ENCODE measurements at regions not wholly inside any gene's neighbourhood (a gene's known extent, or its start where the extent isn't known, plus 50 kb on each side); places are given as distances from the start of the nearest gene placed in this dataset.

- peak in 1 of 2 donors; percentile 37 for DNase-seq (ENCODE audit: low read depth in 2 of 2)
- TF ChIP-seq CTCF (IDR thresholded peaks at IDR 0.05; ENCODE audit: low read depth, low read length): no peak
- no peak overlapping the region for H3K4me3 ChIP-seq (replicated peaks in 1 of 2; ENCODE audit: low read depth in 2 of 2, low read length in 2 of 2)
Measured at GRCh38 chr11:34570584-34570983, 50.3 kb upstream of the EHF start.
